GM23248 (cell line): ENCODE measurements at regions not wholly inside any gene's neighbourhood (a gene's known extent, or its start where the extent isn't known, plus 50 kb on each side); places are given as distances from the start of the nearest gene placed in this dataset.

Experiments used
- EZH2 ChIP-seq: fragments of 200-600 bp; sonication (generic); IDR thresholded peaks from 2 replicates; pipeline ENCODE4 v1.6.1; 2018; ENCODE audit warnings: antibody characterized with exemption, mild to moderate bottlenecking; ENCODE audit not compliant: insufficient read depth, poor library complexity, severe bottlenecking
- EZH2phosphoT487 ChIP-seq: fragments of 200-600 bp; sonication (generic); IDR thresholded peaks from 2 replicates; pipeline ENCODE4 v1.6.1; 2018; ENCODE audit warnings: antibody characterized with exemption, moderate library complexity, mild to moderate bottlenecking, low read depth; ENCODE audit not compliant: insufficient read depth

GRCh38 chr1:5744911-5745799 is 247.1 kb downstream of the NPHP4 start:
- no peak for TF ChIP-seq EZH2
- no peak for TF ChIP-seq EZH2phosphoT487
